ELF-1 (cell line): ENCODE measurements at regions not wholly inside any gene's neighbourhood (a gene's known extent, or its start where the extent isn't known, plus 50 kb on each side); places are given as distances from the start of the nearest gene placed in this dataset.
"Not testable (repeated sequence)": the region's sequence is repeated elsewhere in the genome, so short reads cannot be mapped to it uniquely, and the experiment has no call there.

ENCODE experiments used
- DNase-seq: peaks from one replicate; pipeline ENCODE4 v3.0.0-alpha.2; 2016; ENCODE audit warnings: low read depth, low spot score

- no peak for DNase-seq
These were observed 336.1 kb upstream of the KCND2 start for GRCh38 chr7:119936836-119937235.

- no peak for DNase-seq
These were observed 335.2 kb upstream of the KCND2 start for GRCh38 chr7:119937745-119938144.

- no peak for DNase-seq
These were observed 328.9 kb upstream of the KCND2 start for GRCh38 chr7:119943942-119944600.

- no peak for DNase-seq
These were observed 328.4 kb upstream of the KCND2 start for GRCh38 chr7:119944601-119944972.

GRCh38 chr7:119945822-119946221, 327.2 kb upstream of the KCND2 start:
- no peak for DNase-seq

GRCh38 chr7:119949053-119949452, 323.9 kb upstream of the KCND2 start:
- no peak for DNase-seq

GRCh38 chr7:119950390-119951041, 322.5 kb upstream of the KCND2 start:
- not testable (repeated sequence) for DNase-seq

GRCh38 chr7:119951614-119952013, 321.4 kb upstream of the KCND2 start:
- not testable (repeated sequence) for DNase-seq

- DNase-seq: no peak
These were observed 315.6 kb upstream of the KCND2 start for GRCh38 chr7:119957335-119957734.

GRCh38 chr7:119959811-119960210, 313.2 kb upstream of the KCND2 start:
- DNase-seq: no peak

- no peak for DNase-seq
These were observed 309.3 kb upstream of the KCND2 start for GRCh38 chr7:119963654-119964053.

- DNase-seq: no peak
These were observed 308.9 kb upstream of the KCND2 start for GRCh38 chr7:119964065-119964464.

GRCh38 chr7:119964788-119965542, 308.0 kb upstream of the KCND2 start:
- DNase-seq: no peak

GRCh38 chr7:119967221-119967620, 305.8 kb upstream of the KCND2 start:
- DNase-seq: no peak

GRCh38 chr7:119968411-119968810, 304.6 kb upstream of the KCND2 start:
- DNase-seq: not testable (repeated sequence)

GRCh38 chr7:119969054-119969453, 303.9 kb upstream of the KCND2 start:
- no peak for DNase-seq

- no peak for DNase-seq
These were observed 303.2 kb upstream of the KCND2 start for GRCh38 chr7:119969763-119970162.

GRCh38 chr7:119974972-119975371, 298.0 kb upstream of the KCND2 start:
- no peak for DNase-seq

- DNase-seq: no peak
These were observed 290.1 kb upstream of the KCND2 start for GRCh38 chr7:119982884-119983283.

- DNase-seq: no peak
These were observed 289.5 kb upstream of the KCND2 start for GRCh38 chr7:119983468-119983867.

GRCh38 chr7:119984247-119984646, 288.7 kb upstream of the KCND2 start:
- DNase-seq: no peak

GRCh38 chr7:119988401-119988800, 284.6 kb upstream of the KCND2 start:
- no peak for DNase-seq

GRCh38 chr7:119994928-119995327, 278.0 kb upstream of the KCND2 start:
- DNase-seq: no peak
